OCI-LY3 (cell line): ENCODE measurements at regions not wholly inside any gene's neighbourhood (a gene's known extent, or its start where the extent isn't known, plus 50 kb on each side); places are given as distances from the start of the nearest gene placed in this dataset.

Experiments used
- CTCF ChIP-seq: fragments of 200-600, 300-600 bp; sonication (generic); IDR thresholded peaks from 2 replicates; pipeline ENCODE4 v1.5.1; 2014; ENCODE audit warnings: antibody characterized with exemption, low read length, low read depth
- EZH2phosphoT487 ChIP-seq: fragments of 200-600 bp; shearing (Covaris generic); IDR thresholded peaks from 2 replicates; pipeline ENCODE4 v1.6.1; 2018; ENCODE audit warnings: antibody characterized with exemption, mixed run types, low read depth

GRCh38 chr9:102506406-102506805 is 488.7 kb upstream of the CYLC2 start:
- no peak for TF ChIP-seq CTCF
- TF ChIP-seq EZH2phosphoT487, result no peak
